ENCODE measurements at regions not wholly inside any gene's neighbourhood (a gene's known extent, or its start where the extent isn't known, plus 50 kb on each side); places are given as distances from the start of the nearest gene placed in this dataset.

- no peaks in the 10 kb centered on the region for H3K27me3 ChIP-seq (ENCODE audit: control insufficient read depth, insufficient read depth, low read length)
- no peak overlapping the region for H3K9ac ChIP-seq (ENCODE audit: low read length)
- H3K4me1 ChIP-seq (ENCODE audit: control insufficient read depth, low read depth, low read length) = peaks cover 7% of the 10 kb centered on the region
These were observed 97.4 kb upstream of the UPP2 start for GRCh38 chr2:158004126-158004764.

GRCh38 chr2:158002079-158002478, 99.6 kb upstream of the UPP2 start:
- Histone ChIP-seq H3K9me3 (ENCODE audit: control insufficient read depth, low read depth, low read length) (no peaks in the 10 kb centered on the region), H3K27ac (ENCODE audit: low read length) (no peak overlapping the region), H3K9ac (ENCODE audit: low read length) (no peak overlapping the region), H3K4me1 (ENCODE audit: control insufficient read depth, low read depth, low read length) (peaks cover 7% of the 10 kb centered on the region), H3K4me3 (ENCODE audit: low read length) (no peak overlapping the region), H3K36me3 (ENCODE audit: control insufficient read depth, low read depth, low read length) (no peaks in the 10 kb centered on the region), H3K27me3 (ENCODE audit: control insufficient read depth, insufficient read depth, low read length) (no peaks in the 10 kb centered on the region)

More at GRCh38 chr2:158004126-158004764, 97.4 kb upstream of the UPP2 start:
- no peak overlapping the region for H3K27ac ChIP-seq (ENCODE audit: low read length)
- no peaks in the 10 kb centered on the region for H3K36me3 ChIP-seq (ENCODE audit: control insufficient read depth, low read depth, low read length)
- no peaks in the 10 kb centered on the region for H3K9me3 ChIP-seq (ENCODE audit: control insufficient read depth, low read depth, low read length)
- H3K4me3 ChIP-seq (ENCODE audit: low read length) = no peak overlapping the region

GRCh38 chr2:157996799-157997198, 104.9 kb upstream of the UPP2 start:
- H3K27me3 ChIP-seq (ENCODE audit: control insufficient read depth, insufficient read depth, low read length) = no peaks in the 10 kb centered on the region
- no peak overlapping the region for H3K4me3 ChIP-seq (ENCODE audit: low read length)
- H3K4me1 ChIP-seq (ENCODE audit: control insufficient read depth, low read depth, low read length) = no peaks in the 10 kb centered on the region
- no peaks in the 10 kb centered on the region for H3K9me3 ChIP-seq (ENCODE audit: control insufficient read depth, low read depth, low read length)
- H3K36me3 ChIP-seq (ENCODE audit: control insufficient read depth, low read depth, low read length) = no peaks in the 10 kb centered on the region
- no peak overlapping the region for H3K9ac ChIP-seq (ENCODE audit: low read length)
- H3K27ac ChIP-seq (ENCODE audit: low read length) = no peak overlapping the region

- no peak overlapping the region for H3K4me3 ChIP-seq (ENCODE audit: low read length)
- H3K36me3 ChIP-seq (ENCODE audit: control insufficient read depth, low read depth, low read length) = no peaks in the 10 kb centered on the region
- H3K4me1 ChIP-seq (ENCODE audit: control insufficient read depth, low read depth, low read length) = peaks cover 4% of the 10 kb centered on the region
- no peaks in the 10 kb centered on the region for H3K27me3 ChIP-seq (ENCODE audit: control insufficient read depth, insufficient read depth, low read length)
- H3K9me3 ChIP-seq (ENCODE audit: control insufficient read depth, low read depth, low read length) = no peaks in the 10 kb centered on the region
- H3K27ac ChIP-seq (ENCODE audit: low read length) = no peak overlapping the region
- H3K9ac ChIP-seq (ENCODE audit: low read length) = no peak overlapping the region
These were observed 106.6 kb upstream of the UPP2 start for GRCh38 chr2:157995117-157995516.

GRCh38 chr2:157991932-157992331, 109.7 kb upstream of the UPP2 start:
- Histone ChIP-seq H3K9ac (ENCODE audit: low read length) (no peak overlapping the region), H3K36me3 (ENCODE audit: control insufficient read depth, low read depth, low read length) (no peaks in the 10 kb centered on the region), H3K9me3 (ENCODE audit: control insufficient read depth, low read depth, low read length) (no peaks in the 10 kb centered on the region), H3K27ac (ENCODE audit: low read length) (no peak overlapping the region), H3K4me3 (ENCODE audit: low read length) (no peak overlapping the region), H3K4me1 (ENCODE audit: control insufficient read depth, low read depth, low read length) (peaks cover 7% of the 10 kb centered on the region), H3K27me3 (ENCODE audit: control insufficient read depth, insufficient read depth, low read length) (no peaks in the 10 kb centered on the region)

GRCh38 chr2:157990173-157990572, 111.5 kb upstream of the UPP2 start:
- no peaks in the 10 kb centered on the region for H3K36me3 ChIP-seq (ENCODE audit: control insufficient read depth, low read depth, low read length)
- peaks cover 7% of the 10 kb centered on the region for H3K4me1 ChIP-seq (ENCODE audit: control insufficient read depth, low read depth, low read length)
- H3K27me3 ChIP-seq (ENCODE audit: control insufficient read depth, insufficient read depth, low read length) = no peaks in the 10 kb centered on the region
- no peaks in the 10 kb centered on the region for H3K9me3 ChIP-seq (ENCODE audit: control insufficient read depth, low read depth, low read length)
- H3K4me3 ChIP-seq (ENCODE audit: low read length) = no peak overlapping the region
- H3K27ac ChIP-seq (ENCODE audit: low read length) = no peak overlapping the region
- H3K9ac ChIP-seq (ENCODE audit: low read length) = no peak overlapping the region

- no peak overlapping the region for H3K27ac ChIP-seq (ENCODE audit: low read length)
- H3K27me3 ChIP-seq (ENCODE audit: control insufficient read depth, insufficient read depth, low read length) = no peaks in the 10 kb centered on the region
- H3K4me3 ChIP-seq (ENCODE audit: low read length) = no peak overlapping the region
- H3K36me3 ChIP-seq (ENCODE audit: control insufficient read depth, low read depth, low read length) = no peaks in the 10 kb centered on the region
- no peaks in the 10 kb centered on the region for H3K9me3 ChIP-seq (ENCODE audit: control insufficient read depth, low read depth, low read length)
- peaks cover 7% of the 10 kb centered on the region for H3K4me1 ChIP-seq (ENCODE audit: control insufficient read depth, low read depth, low read length)
- H3K9ac ChIP-seq (ENCODE audit: low read length) = no peak overlapping the region
These were observed 112.4 kb upstream of the UPP2 start for GRCh38 chr2:157989227-157989626.

- Histone ChIP-seq H3K4me1 (ENCODE audit: control insufficient read depth, low read depth, low read length) (peaks cover 7% of the 10 kb centered on the region), H3K36me3 (ENCODE audit: control insufficient read depth, low read depth, low read length) (no peaks in the 10 kb centered on the region), H3K4me3 (ENCODE audit: low read length) (no peak overlapping the region), H3K27ac (ENCODE audit: low read length) (no peak overlapping the region), H3K9ac (ENCODE audit: low read length) (no peak overlapping the region), H3K27me3 (ENCODE audit: control insufficient read depth, insufficient read depth, low read length) (no peaks in the 10 kb centered on the region), H3K9me3 (ENCODE audit: control insufficient read depth, low read depth, low read length) (no peaks in the 10 kb centered on the region)
These were observed 110.6 kb upstream of the ACVR1 start for GRCh38 chr2:157986761-157987160.

- H3K9ac ChIP-seq (ENCODE audit: low read length) = no peak overlapping the region
- no peaks in the 10 kb centered on the region for H3K36me3 ChIP-seq (ENCODE audit: control insufficient read depth, low read depth, low read length)
- no peak overlapping the region for H3K4me3 ChIP-seq (ENCODE audit: low read length)
- no peak overlapping the region for H3K27ac ChIP-seq (ENCODE audit: low read length)
- H3K4me1 ChIP-seq (ENCODE audit: control insufficient read depth, low read depth, low read length) = peaks cover under 1% of the 10 kb centered on the region
- peaks cover 13% of the 10 kb centered on the region for H3K9me3 ChIP-seq (ENCODE audit: control insufficient read depth, low read depth, low read length)
- no peaks in the 10 kb centered on the region for H3K27me3 ChIP-seq (ENCODE audit: control insufficient read depth, insufficient read depth, low read length)
These were observed 108.7 kb upstream of the ACVR1 start for GRCh38 chr2:157984866-157985265.

- Histone ChIP-seq H3K9ac (ENCODE audit: low read length) (no peak overlapping the region), H3K4me3 (ENCODE audit: low read length) (no peak overlapping the region), H3K27ac (ENCODE audit: low read length) (no peak overlapping the region), H3K27me3 (ENCODE audit: control insufficient read depth, insufficient read depth, low read length) (no peaks in the 10 kb centered on the region), H3K4me1 (ENCODE audit: control insufficient read depth, low read depth, low read length) (no peaks in the 10 kb centered on the region), H3K36me3 (ENCODE audit: control insufficient read depth, low read depth, low read length) (no peaks in the 10 kb centered on the region), H3K9me3 (ENCODE audit: control insufficient read depth, low read depth, low read length) (peaks cover 16% of the 10 kb centered on the region)
These were observed 103.9 kb upstream of the ACVR1 start for GRCh38 chr2:157980020-157980419.

GRCh38 chr2:157971702-157972101, 95.6 kb upstream of the ACVR1 start:
- Histone ChIP-seq H3K9ac (ENCODE audit: low read length) (no peak overlapping the region), H3K36me3 (ENCODE audit: control insufficient read depth, low read depth, low read length) (no peaks in the 10 kb centered on the region), H3K4me3 (ENCODE audit: low read length) (no peak overlapping the region), H3K9me3 (ENCODE audit: control insufficient read depth, low read depth, low read length) (no peaks in the 10 kb centered on the region), H3K27ac (ENCODE audit: low read length) (no peak overlapping the region), H3K4me1 (ENCODE audit: control insufficient read depth, low read depth, low read length) (no peaks in the 10 kb centered on the region), H3K27me3 (ENCODE audit: control insufficient read depth, insufficient read depth, low read length) (no peaks in the 10 kb centered on the region)

- Histone ChIP-seq H3K36me3 (ENCODE audit: control insufficient read depth, low read depth, low read length) (no peaks in the 10 kb centered on the region), H3K27ac (ENCODE audit: low read length) (no peak overlapping the region), H3K27me3 (ENCODE audit: control insufficient read depth, insufficient read depth, low read length) (no peaks in the 10 kb centered on the region), H3K4me3 (ENCODE audit: low read length) (no peak overlapping the region), H3K9me3 (ENCODE audit: control insufficient read depth, low read depth, low read length) (no peaks in the 10 kb centered on the region), H3K9ac (ENCODE audit: low read length) (no peak overlapping the region), H3K4me1 (ENCODE audit: control insufficient read depth, low read depth, low read length) (no peaks in the 10 kb centered on the region)
These were observed 91.7 kb upstream of the ACVR1 start for GRCh38 chr2:157967856-157968255.
